PC-9 (cell line): ENCODE measurements at regions not wholly inside any gene's neighbourhood (a gene's known extent, or its start where the extent isn't known, plus 50 kb on each side); places are given as distances from the start of the nearest gene placed in this dataset.
"Not testable (repeated sequence)": the region's sequence is repeated elsewhere in the genome, so short reads cannot be mapped to it uniquely, and the experiment has no call there.

Experiments used
- BruUV-seq: library from RNA; stranded (reverse); fragments of 400-500 nt; replicated peaks from 2 replicates; lab custom pipeline; 2021; lab: Mats Ljungman, UMichigan
- CTCF ChIA-PET: fragments of 300-600 bp; sonication (Branson Sonifier 250); formaldehyde crosslinking; loops from one replicate; lab custom pipeline; 2022; ENCODE audit warnings: antibody characterized with exemption; lab: Charles Lee
- POLR2A ChIA-PET: fragments of 300-600 bp; sonication (Branson Sonifier 250); formaldehyde crosslinking; loops from one replicate; lab custom pipeline; 2022; ENCODE audit warnings: antibody characterized with exemption; ENCODE audit not compliant: unreplicated experiment; lab: Charles Lee
- DNase-seq, 2 experiments: peaks; one replicate each; pipeline versions ENCODE4 v3.0.0 to v3.0.0-alpha.2; 2015 to 2022; ENCODE audit warnings: mixed read lengths in 1 of 2
- H2AFZ ChIP-seq: fragments of 200-600 bp; sonication (generic); 2 replicates; pipeline ENCODE4 v1.8.1; 2017; ENCODE audit warnings: antibody characterized with exemption
- H3F3A ChIP-seq: fragments of 200-600 bp; sonication (generic); 2 replicates; pipeline ENCODE4 v1.8.1; 2017; ENCODE audit warnings: antibody characterized with exemption, mild to moderate bottlenecking, low read depth; ENCODE audit not compliant: insufficient read depth
- H3K27ac ChIP-seq: fragments of 200-600 bp; sonication (generic); 2 replicates; pipeline ENCODE4 v1.6.1; 2016; ENCODE audit warnings: mixed run types
- H3K27me3 ChIP-seq: fragments of 200-600 bp; sonication (generic); 2 replicates; pipeline ENCODE4 v1.6.1; 2016; ENCODE audit warnings: low read depth, mixed run types; ENCODE audit not compliant: insufficient read depth
- H3K36me3 ChIP-seq: fragments of 200-600 bp; sonication (generic); 2 replicates; pipeline ENCODE4 v1.6.1; 2016; ENCODE audit warnings: low read depth, mixed run types
- H3K4me1 ChIP-seq: fragments of 200-600 bp; sonication (generic); replicated peaks from 2 replicates; pipeline ENCODE4 v1.6.1; 2016; ENCODE audit warnings: mixed run types; ENCODE audit not compliant: insufficient read depth
- H3K4me2 ChIP-seq: fragments of 200-600 bp; sonication (generic); 2 replicates; pipeline ENCODE4 v1.6.1; 2017; ENCODE audit warnings: mixed run types
- H3K4me3 ChIP-seq: fragments of 200-600 bp; sonication (generic); 2 replicates; pipeline ENCODE4 v1.6.1; 2016; ENCODE audit warnings: mixed run types
- H3K79me2 ChIP-seq: fragments of 200-600 bp; sonication (generic); 2 replicates; pipeline ENCODE4 v1.6.1; 2017; ENCODE audit warnings: low read depth, mixed run types
- H3K9me2 ChIP-seq: fragments of 200-600 bp; sonication (generic); 2 replicates; pipeline ENCODE4 v1.8.1; 2017; ENCODE audit warnings: mild to moderate bottlenecking; ENCODE audit not compliant: insufficient read depth
- H3K9me3 ChIP-seq: fragments of 200-600 bp; sonication (generic); 2 replicates; pipeline ENCODE4 v1.8.1; 2016; ENCODE audit warnings: low read depth; ENCODE audit not compliant: insufficient read depth
- H4K20me1 ChIP-seq: fragments of 200-600 bp; sonication (generic); 2 replicates; pipeline ENCODE4 v1.8.1; 2017; ENCODE audit not compliant: insufficient read depth
- CTCF ChIP-seq: fragments of 200-600 bp; sonication (generic); conservative IDR thresholded peaks from 2 replicates; pipeline ENCODE4 v1.6.1; 2017; ENCODE audit warnings: mixed run types, antibody characterized with exemption, mild to moderate bottlenecking, moderate library complexity
- EZH2 ChIP-seq: fragments of 200-600 bp; sonication (generic); IDR thresholded peaks from 2 replicates; pipeline ENCODE4 v1.8.0; 2017; ENCODE audit warnings: antibody characterized with exemption, low read depth
- intact Hi-C: fragments of 100-400 bp; cut with micrococcal nuclease; formaldehyde crosslinking; loops from one replicate; pipeline ENCODE4 v1.10.0; 2022; ENCODE audit not compliant: unreplicated experiment

- no peaks in the 10 kb centered on the region for H3F3A ChIP-seq
- no peaks in the 10 kb centered on the region for H3K9me3 ChIP-seq
- BruUV-seq, result no TSS peak
- DNase-seq, result no peak
- no peaks in the 10 kb centered on the region for H3K36me3 ChIP-seq
- no peak overlapping the region for H2AFZ ChIP-seq
- H3K9me2 ChIP-seq, result peaks cover 3% of the 10 kb centered on the region; the same call in 1 of the 2 replicates
- TF ChIP-seq EZH2 (no peak), CTCF (no peak)
- no peaks in the 10 kb centered on the region for H3K79me2 ChIP-seq
- no peaks in the 10 kb centered on the region for H3K27me3 ChIP-seq
- no peaks in the 10 kb centered on the region for H3K4me1 ChIP-seq
- CTCF ChIA-PET, result no interaction called here
- H4K20me1 ChIP-seq, result no peaks in the 10 kb centered on the region
- no peak overlapping the region for H3K4me2 ChIP-seq
- no peak overlapping the region for H3K4me3 ChIP-seq
- intact Hi-C loops, result no loop called here
- POLR2A ChIA-PET, result no interaction called here
- H3K27ac ChIP-seq, result no peak overlapping the region
Measured at GRCh38 chr9:106179191-106179590, 484.9 kb downstream of the TMEM38B start.

DNA sequence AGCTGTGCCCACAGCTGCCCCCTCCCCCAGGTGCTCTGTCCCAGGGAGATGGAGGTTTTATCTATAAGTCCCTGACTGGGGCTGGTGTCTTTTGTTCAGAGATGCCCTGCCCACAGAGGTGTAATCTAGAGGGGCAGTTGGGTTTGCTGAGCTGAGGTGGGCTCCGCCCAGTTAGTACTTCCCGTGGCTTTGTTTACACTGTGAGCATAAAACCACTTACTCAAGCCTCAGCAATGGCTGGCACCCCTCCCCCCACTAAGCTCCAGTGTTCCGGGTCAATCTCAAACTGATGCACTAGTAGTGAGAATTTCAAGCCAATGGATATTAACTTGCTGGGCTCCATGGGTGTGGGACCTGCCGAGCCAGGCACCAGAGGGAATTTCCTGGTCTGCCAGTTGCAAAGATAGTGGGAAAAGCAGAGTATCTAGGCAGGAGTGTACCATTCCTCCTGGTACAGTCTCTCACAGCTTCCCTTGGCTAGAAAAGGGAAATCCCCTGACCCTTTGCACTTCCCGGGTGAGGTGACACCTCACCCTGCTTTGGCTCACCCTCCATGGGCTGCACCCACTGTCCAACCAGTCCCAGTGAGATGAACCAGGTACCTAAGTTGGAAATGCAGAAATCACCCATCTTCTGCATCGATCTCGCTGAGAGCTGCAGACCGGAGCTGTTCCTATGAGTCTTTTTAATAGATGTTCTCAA lies 509.6 kb downstream of the TMEM38B start:
- H4K20me1 ChIP-seq, intact Hi-C loops, H3K9me3 ChIP-seq, H3K27me3 ChIP-seq, H3K4me3 ChIP-seq, H3K79me2 ChIP-seq, H3K36me3 ChIP-seq, H3K4me1 ChIP-seq, CTCF ChIA-PET, POLR2A ChIA-PET, H2AFZ ChIP-seq, DNase-seq, H3F3A ChIP-seq, H3K27ac ChIP-seq, H3K9me2 ChIP-seq, BruUV-seq, H3K4me2 ChIP-seq: not testable (repeated sequence)

- no peak for DNase-seq
- no peaks in the 10 kb centered on the region for H3K79me2 ChIP-seq
- H3K9me3 ChIP-seq, result no peaks in the 10 kb centered on the region
- TF ChIP-seq CTCF, result no peak
- POLR2A ChIA-PET, result no interaction called here
- H4K20me1 ChIP-seq, result no peaks in the 10 kb centered on the region
- no peaks in the 10 kb centered on the region for H3K36me3 ChIP-seq
- no peak overlapping the region for H3K4me2 ChIP-seq
- H3K27me3 ChIP-seq, result no peaks in the 10 kb centered on the region
- H3K9me2 ChIP-seq, result no peaks in the 10 kb centered on the region
- H3K4me3 ChIP-seq, result no peak overlapping the region
- CTCF ChIA-PET, result no interaction called here
- BruUV-seq, result no TSS peak
- H2AFZ ChIP-seq, result no peak overlapping the region
- H3F3A ChIP-seq, result no peaks in the 10 kb centered on the region
- H3K27ac ChIP-seq, result no peak overlapping the region
- intact Hi-C loops, result no loop called here
- 0 out of 2 replicates have a peak, but pooled peaks cover 6% of the 10 kb centered on the region for H3K4me1 ChIP-seq
Measured at GRCh38 chr9:106207298-106207697, 513.0 kb downstream of the TMEM38B start.

- Histone ChIP-seq H3K36me3 (no peaks in the 10 kb centered on the region), H2AFZ (no peak overlapping the region), H4K20me1 (no peaks in the 10 kb centered on the region), H3K79me2 (no peaks in the 10 kb centered on the region), H3K27ac (no peak overlapping the region), H3K4me2 (no peak overlapping the region), H3F3A (no peaks in the 10 kb centered on the region), H3K9me3 (no peaks in the 10 kb centered on the region), H3K4me1 (no peaks in the 10 kb centered on the region), H3K4me3 (no peak overlapping the region), H3K9me2 (no peaks in the 10 kb centered on the region; the same call in 1 of the 2 replicates), H3K27me3 (no peaks in the 10 kb centered on the region)
- no peak for DNase-seq
- no peak for TF ChIP-seq CTCF
- no peak for TF ChIP-seq EZH2
- BruUV-seq, result no TSS peak
- POLR2A ChIA-PET, result no interaction called here
- CTCF ChIA-PET, result no interaction called here
- intact Hi-C loops, result no loop called here
Measured at GRCh38 chr9:106218427-106218826, 524.1 kb downstream of the TMEM38B start.
